HG03025 (cell line): ENCODE measurements at regions not wholly inside any gene's neighbourhood (a gene's known extent, or its start where the extent isn't known, plus 50 kb on each side); places are given as distances from the start of the nearest gene placed in this dataset.

Experiments used
- ATAC-seq: cut with Tn5 transposase; IDR thresholded peaks from one replicate; pipeline ENCODE4 v1.9.1; 2021; ENCODE audit warnings: mild to moderate bottlenecking, moderate library complexity; ENCODE audit not compliant: unreplicated experiment, low FRiP score

DNA sequence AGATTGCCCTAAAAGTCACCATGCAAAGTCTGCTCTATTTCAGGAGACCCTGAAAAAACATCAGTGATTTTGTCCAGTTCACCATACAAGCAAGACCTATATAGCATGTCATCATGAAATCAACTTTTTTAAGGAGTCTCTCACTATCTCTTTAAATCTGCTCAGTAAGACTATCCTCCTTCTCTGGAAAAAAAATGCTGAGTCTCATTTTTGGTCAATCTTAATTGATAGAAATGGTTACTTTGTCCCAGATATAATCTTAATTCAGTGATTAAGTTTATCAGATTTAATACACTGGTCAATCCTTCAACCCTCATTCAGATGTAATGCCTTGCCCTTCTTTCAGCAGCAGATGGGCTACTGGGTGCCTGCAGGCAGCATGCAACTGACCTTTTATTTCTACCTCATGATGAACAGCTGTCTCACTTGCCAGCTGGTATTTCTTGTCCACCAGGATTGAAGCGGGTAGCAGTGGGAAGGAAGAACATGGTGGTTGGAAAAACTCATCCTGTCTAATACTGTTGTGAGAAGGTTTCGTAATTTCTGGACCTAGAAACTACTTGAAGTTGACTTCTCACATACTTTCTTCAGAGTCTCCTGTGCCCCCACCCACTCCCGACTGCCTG, 375.3 kb downstream of the DNAH5 start:
- ATAC-seq, result no peak

DNA sequence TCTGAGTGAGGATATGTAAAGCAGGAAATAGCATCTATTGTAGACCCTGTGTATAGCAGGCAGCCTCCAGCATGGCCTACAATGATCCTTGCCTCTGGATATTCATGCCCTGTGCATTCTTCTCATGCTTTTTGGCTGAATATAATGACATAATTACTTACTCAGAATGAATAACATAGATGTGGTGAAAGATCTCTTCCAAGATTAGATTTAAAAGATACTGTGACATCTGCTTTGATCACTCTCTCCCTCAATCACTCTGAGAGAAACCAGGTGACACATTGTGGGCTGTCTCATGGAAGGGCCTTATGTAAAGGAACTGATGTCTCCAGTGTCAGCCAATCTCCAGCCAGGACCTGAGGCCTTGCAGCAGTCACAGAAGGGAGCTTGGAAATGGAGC, 376.7 kb downstream of the DNAH5 start:
- no peak for ATAC-seq

DNA sequence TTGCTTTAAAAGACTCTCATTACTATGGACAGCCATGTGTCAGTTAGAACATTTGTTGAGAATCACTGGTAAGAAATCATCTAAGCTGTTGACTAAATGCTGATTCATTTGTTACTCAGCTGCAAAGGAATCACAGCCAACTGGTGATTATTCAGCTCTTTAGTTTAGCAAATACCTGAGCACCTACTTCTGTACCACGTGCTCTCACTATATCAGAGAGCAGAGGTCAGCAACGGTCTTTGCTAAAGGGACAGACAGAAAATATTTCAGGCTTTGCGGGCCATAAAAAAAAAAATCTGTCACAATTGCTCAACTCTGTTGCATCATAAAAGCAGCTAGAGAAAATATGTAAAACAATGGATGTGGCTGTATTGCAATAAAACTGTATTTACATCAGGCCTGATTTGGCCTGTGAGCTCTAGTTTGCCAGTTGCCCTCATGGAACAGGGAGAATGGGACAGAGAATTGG, 377.6 kb downstream of the DNAH5 start:
- no peak for ATAC-seq

DNA sequence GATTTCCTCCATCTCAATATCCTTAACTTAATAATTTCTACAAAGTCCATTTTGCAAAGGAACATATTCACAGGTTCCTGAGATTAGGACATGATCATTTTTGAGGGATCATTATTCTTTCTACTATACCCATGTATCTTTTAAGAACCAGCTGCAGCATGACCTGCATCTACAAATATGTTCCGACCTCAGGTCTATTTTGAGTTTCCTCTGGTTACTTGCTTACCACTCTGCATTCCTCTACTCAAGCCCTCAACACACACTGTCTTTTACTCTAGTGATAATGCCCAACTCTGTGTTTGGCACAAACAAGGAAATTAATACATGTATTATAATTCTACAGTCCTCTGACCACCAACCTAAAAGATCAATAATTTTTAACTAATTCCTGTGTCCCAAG, 386.1 kb downstream of the DNAH5 start:
- no peak for ATAC-seq

DNA sequence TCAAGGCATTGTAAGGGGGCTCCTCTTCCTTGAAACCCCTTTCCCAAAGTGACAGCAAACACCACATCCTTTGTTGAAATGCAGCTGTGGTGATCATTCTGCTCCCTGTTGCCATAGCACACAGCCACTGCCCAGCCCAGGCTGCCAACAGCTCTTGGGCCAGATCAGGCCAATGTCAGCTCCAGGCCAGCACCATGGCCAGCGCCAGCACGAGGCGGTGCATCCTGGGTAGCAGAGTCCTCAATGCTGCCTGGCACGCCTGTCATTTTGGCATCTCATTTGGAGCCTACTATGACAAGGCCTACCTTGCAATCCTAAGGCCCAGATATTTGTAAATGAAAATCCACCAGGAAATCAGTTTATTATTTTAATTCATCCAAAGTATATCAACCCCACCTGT, 390.6 kb downstream of the DNAH5 start:
- ATAC-seq, result no peak

DNA sequence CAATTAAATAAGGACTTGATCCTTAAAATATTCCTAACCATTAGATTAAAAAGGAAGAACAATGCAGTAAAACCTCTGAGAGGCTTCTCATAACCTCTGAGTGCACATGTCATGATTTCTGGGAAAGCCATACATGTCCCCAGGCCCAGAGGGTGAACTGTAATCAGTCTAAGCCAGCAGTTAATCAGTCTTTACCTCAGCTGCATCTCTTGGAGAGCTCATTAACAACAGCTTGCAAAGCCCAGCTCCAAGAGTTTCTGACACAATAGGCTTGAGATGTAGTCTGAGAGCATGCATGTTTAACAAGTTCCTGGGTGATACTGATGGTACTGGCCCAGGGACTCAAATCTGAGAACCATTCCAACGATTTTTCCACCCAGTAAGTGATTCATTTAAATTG, 392.1 kb downstream of the DNAH5 start:
- ATAC-seq, result no peak

DNA sequence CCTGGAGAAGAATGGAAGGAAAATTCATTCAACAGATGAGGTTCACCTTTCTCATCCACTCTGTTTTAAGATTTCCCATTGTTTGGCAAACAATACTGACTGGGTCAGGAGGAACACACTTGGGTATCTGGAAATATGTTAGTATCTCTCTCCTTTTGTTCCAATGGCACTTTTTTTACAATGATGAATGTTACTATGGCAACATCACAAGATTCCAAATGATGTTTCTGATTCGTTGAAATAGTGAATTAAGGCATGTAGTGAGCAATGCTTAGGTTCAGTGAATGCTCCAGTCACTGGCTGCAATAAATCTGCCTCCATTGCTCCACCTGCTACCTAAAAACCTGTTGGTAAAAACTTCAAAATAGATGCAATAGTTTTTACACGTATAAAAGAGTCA, 392.8 kb downstream of the DNAH5 start:
- ATAC-seq, result no peak

DNA sequence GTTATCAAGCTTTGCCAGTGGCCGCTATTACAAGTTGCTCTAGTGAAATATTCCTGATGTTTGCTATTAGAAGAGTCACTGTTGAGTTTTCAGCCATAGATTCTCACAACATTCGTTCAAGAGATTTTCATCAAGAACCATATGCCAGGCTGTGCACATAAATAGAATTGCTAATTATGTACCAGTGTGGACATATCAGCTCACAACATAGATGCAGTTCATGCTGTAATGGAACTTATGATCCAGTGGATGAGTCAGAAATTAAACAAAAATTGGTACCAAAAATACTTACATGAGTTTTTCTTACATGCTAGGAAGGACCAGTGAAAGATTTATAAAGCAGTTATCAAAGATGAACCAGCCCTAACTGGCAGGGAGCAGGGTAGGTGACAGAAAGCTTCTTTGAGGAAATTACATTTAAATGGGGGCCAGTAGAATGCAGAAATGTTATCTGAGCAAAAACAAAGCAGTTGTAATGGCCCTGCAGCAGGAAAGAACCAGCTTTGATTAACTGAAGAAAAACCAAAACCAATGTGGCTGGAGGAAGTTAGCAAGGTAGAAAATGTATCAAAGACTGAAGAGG, 404.2 kb downstream of the DNAH5 start:
- ATAC-seq, result no peak

DNA sequence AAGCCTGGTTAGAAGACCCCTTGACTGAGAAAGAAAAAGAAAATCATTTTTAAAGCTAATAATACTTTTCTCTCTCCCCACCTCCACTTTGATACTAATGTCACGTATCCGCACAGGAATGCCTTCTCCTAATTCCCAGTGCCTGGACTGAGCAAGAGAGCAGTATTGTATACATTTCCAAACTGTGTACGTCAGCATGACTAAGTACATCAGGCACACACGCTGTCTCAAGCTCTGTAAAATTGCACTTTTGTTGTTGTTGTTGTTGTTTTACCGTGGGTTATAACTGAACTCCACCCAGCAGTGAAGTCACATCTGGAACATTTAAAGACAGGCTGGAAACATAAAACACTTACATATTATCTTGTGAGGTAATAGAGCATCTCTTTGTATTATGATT, 407.6 kb downstream of the DNAH5 start:
- no peak for ATAC-seq

DNA sequence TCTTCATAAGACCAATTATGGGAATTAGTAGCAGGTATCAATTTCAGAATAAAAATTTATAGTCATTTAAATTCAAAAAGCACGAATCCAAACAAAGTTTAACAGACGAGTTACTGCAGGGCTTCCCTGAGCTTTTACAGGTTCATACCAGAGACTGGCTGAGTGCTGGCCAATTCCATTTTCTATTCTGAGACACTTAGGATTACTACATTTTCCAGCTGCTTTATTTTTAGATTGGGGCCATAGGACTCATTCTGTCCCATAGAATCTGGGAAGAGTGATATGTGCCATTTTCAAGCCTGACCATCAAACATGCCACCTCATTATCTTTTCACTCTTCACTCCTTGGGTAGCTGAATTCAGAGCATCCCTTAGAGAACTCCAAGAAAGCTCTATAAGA, 410.7 kb downstream of the DNAH5 start:
- ATAC-seq, result no peak

DNA sequence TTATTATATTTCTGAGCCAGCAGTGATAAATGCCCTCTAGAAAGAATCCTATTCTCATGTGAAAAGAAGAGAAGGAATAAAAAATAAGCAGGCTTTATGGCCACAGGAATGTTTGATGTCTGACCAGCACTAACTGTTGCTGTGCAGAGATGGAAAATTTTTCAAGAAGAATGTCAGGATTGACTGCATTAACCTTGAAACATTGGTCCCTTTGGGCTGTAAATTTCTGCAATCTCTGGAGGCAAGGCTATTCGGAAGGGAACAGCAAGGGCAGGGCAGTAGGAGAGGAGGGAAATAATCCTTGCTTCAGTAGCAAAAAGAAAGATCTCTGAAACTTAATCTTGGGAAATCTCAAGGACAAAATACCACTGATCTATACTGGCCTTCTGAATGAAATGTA, 415.2 kb downstream of the DNAH5 start:
- ATAC-seq, result no peak

DNA sequence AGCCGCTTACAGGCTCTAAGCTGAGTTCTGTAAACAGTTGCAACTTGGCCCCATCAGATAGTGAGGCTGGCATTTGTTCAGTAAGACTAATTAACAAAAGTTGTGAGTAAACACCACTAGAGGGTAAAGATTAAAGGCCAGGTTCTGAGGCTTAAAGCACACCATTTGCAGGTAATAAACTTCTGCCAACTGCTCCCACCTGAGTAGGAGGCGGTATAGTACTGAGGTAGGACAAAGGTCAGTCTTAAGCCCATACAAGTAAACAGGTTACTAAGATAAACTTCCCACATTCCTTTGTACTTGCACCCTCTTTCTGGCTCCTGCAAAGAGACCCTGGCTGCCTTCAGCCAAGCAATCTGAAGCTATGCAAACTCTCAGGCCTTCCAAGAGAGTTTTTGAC, 419.6 kb downstream of the DNAH5 start:
- no peak for ATAC-seq

DNA sequence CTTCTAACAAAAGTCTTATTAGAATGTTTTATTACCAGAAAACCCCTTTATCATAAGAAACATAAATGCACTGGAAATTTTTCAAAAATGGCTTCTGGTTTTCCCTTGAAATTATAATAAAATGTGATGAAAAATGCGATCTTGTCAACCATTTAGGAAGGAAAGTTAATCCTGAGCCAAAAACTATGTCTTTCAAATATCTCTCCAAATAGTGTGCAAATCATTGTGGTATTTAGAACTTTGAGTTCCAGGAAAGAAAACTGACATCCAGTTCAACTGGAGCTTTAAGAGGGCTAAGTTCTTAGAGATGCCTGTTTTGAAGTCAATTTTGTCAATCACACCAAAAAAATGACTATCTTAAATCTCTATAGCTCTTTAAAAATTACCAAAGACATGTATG, 425.4 kb downstream of the DNAH5 start:
- ATAC-seq, result no peak

DNA sequence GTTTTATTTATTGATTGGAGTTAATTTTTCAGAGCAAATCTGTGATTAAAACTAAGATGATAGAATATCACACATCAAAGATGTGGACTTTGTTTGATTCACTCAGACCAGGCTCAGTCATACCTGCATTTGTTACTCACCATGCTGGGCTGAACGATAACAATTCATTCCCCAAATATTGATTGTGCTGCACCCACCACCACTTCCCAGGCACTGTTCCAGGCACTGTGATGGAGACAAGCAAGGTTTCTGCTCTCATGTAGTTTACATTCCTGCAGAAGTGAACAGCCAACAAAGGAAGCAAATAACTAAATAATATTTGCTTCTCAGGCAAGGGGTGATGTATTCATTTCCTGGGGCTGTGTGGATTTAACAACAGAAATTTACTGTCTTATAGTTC, 428.3 kb downstream of the DNAH5 start:
- ATAC-seq, result no peak

DNA sequence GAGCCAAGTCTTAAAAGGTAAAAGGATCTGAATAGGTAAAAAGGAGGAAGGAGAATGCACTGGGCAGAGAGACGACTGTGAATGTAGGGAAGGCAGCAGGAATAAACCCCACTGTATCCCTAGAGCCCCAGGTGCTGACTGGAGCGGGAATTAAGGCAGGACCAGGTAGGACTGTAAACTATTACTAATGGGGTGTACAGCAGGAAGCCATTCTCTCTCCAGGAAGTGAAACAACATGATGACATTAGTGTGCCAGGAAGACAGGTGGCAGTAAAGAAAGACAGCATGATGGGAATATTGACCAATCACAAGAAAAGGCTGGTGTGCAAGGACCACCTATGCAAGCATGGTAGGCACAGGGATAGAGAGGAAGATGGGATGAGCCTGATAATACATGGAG, 433.0 kb downstream of the DNAH5 start:
- ATAC-seq, result no peak

DNA sequence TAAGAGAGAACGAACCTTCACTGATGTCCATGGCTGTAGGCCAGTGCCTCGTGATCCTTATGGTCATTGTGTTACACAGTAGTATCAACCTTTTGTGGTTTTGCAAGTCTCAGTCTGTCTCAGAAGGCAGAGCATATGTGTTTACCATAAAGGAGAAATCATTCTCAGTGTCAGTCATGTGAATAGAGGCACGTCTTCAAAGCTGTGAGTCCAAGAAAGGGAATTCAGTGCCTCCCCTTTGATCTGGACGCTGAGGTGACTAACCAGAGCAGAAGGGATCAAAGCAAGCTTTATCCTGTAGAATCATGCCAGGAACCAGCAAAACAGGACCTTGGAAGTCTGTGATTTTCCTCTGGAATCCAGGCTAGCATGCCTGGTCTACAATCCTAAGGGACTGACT, 433.9 kb downstream of the DNAH5 start:
- ATAC-seq, result no peak

DNA sequence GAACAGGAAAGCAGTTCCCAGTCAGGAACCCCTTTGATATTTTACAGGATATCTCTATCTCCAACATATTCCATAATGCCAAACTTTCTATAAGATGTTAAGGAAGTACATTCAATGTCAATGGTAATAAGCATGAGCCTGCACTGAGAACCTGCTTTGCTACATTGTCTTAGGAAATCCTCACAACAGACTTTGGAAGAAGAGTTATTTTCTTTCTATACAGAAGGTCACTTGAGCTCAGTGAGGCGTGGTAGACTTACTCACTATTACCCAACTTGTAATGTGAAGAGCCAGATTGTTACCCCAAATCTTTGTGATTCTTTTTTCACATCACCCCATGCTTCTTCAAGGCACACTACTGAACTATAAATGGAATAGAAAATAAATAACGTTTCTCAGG, 435.9 kb downstream of the DNAH5 start:
- no peak for ATAC-seq

DNA sequence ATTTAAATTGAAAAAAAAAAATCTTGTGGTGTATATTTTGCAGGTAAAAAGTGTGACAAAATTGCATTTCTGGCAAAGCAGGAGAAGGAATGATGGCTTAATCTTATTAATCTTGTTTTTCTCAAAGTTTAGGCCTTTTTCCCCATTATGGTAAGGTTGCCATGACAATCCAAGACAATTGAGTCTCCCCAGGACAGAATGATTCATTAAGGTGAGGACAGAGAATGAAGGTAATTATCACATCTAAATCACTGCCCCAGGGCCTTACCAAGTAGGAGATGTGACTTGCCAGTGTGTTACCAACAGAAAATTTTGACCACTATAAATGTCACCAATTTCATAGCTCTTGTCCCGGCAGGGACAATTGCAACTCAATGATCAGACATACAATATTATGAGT, 439.2 kb downstream of the DNAH5 start:
- no peak for ATAC-seq

DNA sequence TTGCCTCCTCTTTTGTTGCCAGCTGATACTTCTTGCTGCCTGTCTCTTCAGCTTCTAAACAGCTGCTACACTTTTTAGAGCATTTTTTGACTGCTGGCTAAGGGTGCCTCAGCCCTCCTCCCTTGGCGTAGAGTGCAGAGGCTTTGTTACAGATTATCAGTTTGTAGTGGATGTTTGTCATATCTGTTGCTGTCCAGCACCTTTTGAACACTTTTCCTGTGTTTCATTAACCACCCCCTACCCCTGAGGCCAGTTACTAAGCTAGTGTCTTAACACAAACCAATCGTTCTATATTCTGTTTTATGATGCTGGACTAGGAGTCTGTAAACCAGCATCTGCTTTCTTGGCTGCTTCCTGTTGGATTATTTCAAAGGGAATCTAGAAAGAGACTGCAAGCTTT, 441.5 kb downstream of the DNAH5 start:
- ATAC-seq, result no peak

DNA sequence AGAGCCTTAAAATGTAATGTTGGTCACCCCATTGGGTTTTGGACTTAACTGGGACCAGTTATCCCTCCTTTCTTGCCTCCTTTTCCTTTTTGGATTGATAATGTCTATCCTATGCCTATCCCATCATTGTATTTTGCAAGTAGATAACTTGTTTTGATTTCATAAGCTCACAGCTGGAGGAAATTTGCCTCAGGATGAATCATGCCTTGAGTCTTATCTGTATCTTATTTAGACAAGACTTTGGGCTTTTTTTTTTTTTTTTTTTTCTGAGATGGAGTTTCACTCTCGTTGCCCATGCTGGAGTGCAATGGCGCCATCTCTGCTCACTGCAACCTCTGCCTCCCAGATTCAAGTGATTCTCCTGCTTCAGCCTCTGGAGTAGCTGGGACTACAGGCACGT, 443.3 kb downstream of the DNAH5 start:
- no peak for ATAC-seq

DNA sequence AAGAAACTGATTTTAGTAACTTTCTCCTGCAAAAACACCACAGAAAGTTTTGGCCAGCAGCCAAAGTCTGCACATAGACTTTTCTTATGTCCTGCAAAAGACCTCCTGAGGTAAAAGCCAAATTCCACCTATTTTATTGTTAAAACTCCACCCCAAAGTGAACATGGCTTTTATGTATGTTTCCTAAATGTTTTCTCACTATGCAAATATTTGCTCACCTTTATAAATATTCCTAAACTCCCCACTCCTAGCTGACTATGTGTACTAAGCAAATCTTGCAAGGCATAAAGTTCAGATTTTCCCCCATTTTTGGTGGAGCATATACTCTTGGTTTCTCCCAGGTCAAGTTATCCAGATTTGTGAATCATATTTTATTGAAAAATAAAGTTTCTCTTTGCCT, 446.2 kb downstream of the DNAH5 start:
- no peak for ATAC-seq

DNA sequence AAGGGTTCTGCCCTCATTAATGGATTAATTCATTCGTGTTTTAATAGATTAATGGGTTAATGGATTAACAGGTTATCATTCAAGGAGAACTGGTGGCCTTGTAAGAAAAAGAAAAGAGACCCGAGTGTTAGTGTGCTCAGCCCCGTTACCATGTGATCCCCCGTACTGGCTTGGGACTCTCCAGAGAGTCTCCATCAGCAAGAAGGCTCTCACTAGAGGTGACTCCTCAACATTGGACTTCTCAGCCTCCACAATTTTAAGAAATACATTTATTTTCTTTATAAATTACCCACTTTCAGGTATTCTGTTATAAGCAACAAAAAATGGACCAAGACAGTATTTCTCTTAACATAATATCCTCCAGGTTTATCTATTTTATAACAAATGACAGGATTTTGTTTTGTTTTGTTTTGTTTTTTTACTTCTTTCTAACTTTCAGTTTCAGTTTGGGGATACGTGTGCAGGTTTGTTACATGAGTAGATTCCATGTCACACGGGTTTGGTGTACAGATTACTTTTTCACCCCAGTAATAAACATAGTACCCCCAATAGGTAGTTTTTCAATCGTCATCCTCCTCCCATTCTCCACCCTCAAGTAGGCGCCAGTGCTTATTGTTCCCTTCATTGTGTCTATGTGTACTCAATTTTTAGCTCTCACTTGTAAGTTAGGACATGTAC, 456.1 kb downstream of the DNAH5 start:
- ATAC-seq, result no peak
